ENCODE measurements at regions not wholly inside any gene's neighbourhood (a gene's known extent, or its start where the extent isn't known, plus 50 kb on each side); places are given as distances from the start of the nearest gene placed in this dataset.

- Histone ChIP-seq H3K4me3 (ENCODE audit: insufficient read depth, low read depth, low read length) (no peak overlapping the region), H3K36me3 (replicated peaks; ENCODE audit: control insufficient read depth, insufficient read depth, low read length) (no peaks in the 10 kb centered on the region), H3K27me3 (ENCODE audit: control insufficient read depth, insufficient read depth, low read length) (no peaks in the 10 kb centered on the region)
- DNase-seq, result peak; percentile 66
These were observed 99.0 kb upstream of the RUNX3 start for GRCh38 chr1:25028907-25029599.

DNA sequence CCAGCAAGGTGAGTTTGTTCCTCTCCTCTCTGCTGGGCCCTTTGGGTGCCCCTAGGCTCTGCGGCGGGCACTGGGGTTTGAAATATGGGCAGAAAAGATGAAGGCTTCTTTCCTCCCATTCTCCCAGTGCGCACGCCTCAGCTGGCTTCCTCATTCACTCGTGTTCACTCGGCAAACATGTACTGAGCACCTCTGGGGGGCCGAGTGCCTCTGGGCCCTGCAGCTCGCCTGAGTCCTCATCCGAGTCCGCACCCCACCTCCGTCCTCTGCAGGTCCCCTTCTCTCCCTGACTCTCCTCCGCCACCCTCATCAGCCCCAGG lies 98.5 kb upstream of the RUNX3 start:
- no peaks in the 10 kb centered on the region for H3K27me3 ChIP-seq (ENCODE audit: control insufficient read depth, insufficient read depth, low read length)
- H3K36me3 ChIP-seq (replicated peaks; ENCODE audit: control insufficient read depth, insufficient read depth, low read length), result no peaks in the 10 kb centered on the region
- H3K4me3 ChIP-seq (ENCODE audit: insufficient read depth, low read depth, low read length), result no peak overlapping the region
- no peak for DNase-seq

GRCh38 chr1:25027822-25028586 lies 97.9 kb upstream of the RUNX3 start:
- no peak overlapping the region for H3K4me3 ChIP-seq (ENCODE audit: insufficient read depth, low read depth, low read length)
- DNase-seq, result no peak
- no peaks in the 10 kb centered on the region for H3K36me3 ChIP-seq (replicated peaks; ENCODE audit: control insufficient read depth, insufficient read depth, low read length)
- no peaks in the 10 kb centered on the region for H3K27me3 ChIP-seq (ENCODE audit: control insufficient read depth, insufficient read depth, low read length)

DNA sequence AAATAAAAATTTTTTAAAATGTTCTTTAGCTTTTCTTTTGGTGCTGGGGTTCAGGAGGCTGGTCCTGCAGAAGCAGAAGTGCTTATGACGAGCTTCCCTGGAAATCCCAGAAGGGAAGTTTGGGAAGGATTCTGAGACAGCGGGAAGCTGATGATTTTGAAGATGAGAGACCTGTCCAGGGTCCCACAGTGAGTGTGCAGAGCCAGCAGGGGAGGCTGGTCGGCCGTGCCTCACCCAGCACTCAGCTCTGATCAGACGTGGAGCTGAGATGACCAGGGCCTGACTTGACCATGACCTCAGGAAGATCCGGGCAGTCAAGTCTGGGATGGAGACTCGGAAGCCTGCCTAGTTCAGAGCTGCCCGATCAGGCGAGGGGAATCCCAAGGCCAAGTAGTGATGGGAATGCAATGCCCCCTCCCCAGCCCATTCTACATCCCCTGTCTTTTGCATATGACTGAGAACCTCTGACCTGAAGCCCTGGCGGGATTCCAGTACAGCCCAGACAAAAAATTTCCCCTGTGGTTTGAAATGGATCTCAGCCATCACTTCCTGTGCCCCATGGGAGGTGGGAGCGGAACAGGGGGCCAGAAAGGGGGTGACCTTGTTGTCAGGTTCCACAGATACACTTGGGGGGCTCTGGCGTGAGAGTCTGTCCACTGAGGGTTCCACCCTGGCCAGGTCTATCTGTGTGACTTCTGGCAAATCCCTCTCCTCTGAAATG lies 96.8 kb upstream of the RUNX3 start:
- no peak overlapping the region for H3K4me3 ChIP-seq (ENCODE audit: insufficient read depth, low read depth, low read length)
- H3K27me3 ChIP-seq (ENCODE audit: control insufficient read depth, insufficient read depth, low read length), result no peaks in the 10 kb centered on the region
- peak; percentile 84 for DNase-seq
- no peaks in the 10 kb centered on the region for H3K36me3 ChIP-seq (replicated peaks; ENCODE audit: control insufficient read depth, insufficient read depth, low read length)

GRCh38 chr1:25026304-25026703 lies 96.2 kb upstream of the RUNX3 start:
- Histone ChIP-seq H3K36me3 (replicated peaks; ENCODE audit: control insufficient read depth, insufficient read depth, low read length) (no peaks in the 10 kb centered on the region), H3K27me3 (ENCODE audit: control insufficient read depth, insufficient read depth, low read length) (no peaks in the 10 kb centered on the region)
- no peak for DNase-seq

GRCh38 chr1:25024615-25025350 lies 94.7 kb upstream of the RUNX3 start:
- Histone ChIP-seq H3K36me3 (replicated peaks; ENCODE audit: control insufficient read depth, insufficient read depth, low read length) (no peaks in the 10 kb centered on the region), H3K27me3 (ENCODE audit: control insufficient read depth, insufficient read depth, low read length) (no peaks in the 10 kb centered on the region)
- no peak for DNase-seq

More at GRCh38 chr1:25026304-25026703, 96.2 kb upstream of the RUNX3 start:
- H3K4me3 ChIP-seq (ENCODE audit: insufficient read depth, low read depth, low read length), result no peak overlapping the region

GRCh38 chr1:25023826-25024225 lies 93.8 kb upstream of the RUNX3 start:
- DNase-seq, result no peak
- Histone ChIP-seq H3K4me3 (ENCODE audit: insufficient read depth, low read depth, low read length) (no peak overlapping the region), H3K36me3 (replicated peaks; ENCODE audit: control insufficient read depth, insufficient read depth, low read length) (no peaks in the 10 kb centered on the region), H3K27me3 (ENCODE audit: control insufficient read depth, insufficient read depth, low read length) (no peaks in the 10 kb centered on the region)

More at GRCh38 chr1:25024615-25025350, 94.7 kb upstream of the RUNX3 start:
- no peak overlapping the region for H3K4me3 ChIP-seq (ENCODE audit: insufficient read depth, low read depth, low read length)

GRCh38 chr1:25023190-25023578 lies 93.1 kb upstream of the RUNX3 start:
- no peaks in the 10 kb centered on the region for H3K36me3 ChIP-seq (replicated peaks; ENCODE audit: control insufficient read depth, insufficient read depth, low read length)
- H3K27me3 ChIP-seq (ENCODE audit: control insufficient read depth, insufficient read depth, low read length), result no peaks in the 10 kb centered on the region
- H3K4me3 ChIP-seq (ENCODE audit: insufficient read depth, low read depth, low read length), result no peak overlapping the region

DNA sequence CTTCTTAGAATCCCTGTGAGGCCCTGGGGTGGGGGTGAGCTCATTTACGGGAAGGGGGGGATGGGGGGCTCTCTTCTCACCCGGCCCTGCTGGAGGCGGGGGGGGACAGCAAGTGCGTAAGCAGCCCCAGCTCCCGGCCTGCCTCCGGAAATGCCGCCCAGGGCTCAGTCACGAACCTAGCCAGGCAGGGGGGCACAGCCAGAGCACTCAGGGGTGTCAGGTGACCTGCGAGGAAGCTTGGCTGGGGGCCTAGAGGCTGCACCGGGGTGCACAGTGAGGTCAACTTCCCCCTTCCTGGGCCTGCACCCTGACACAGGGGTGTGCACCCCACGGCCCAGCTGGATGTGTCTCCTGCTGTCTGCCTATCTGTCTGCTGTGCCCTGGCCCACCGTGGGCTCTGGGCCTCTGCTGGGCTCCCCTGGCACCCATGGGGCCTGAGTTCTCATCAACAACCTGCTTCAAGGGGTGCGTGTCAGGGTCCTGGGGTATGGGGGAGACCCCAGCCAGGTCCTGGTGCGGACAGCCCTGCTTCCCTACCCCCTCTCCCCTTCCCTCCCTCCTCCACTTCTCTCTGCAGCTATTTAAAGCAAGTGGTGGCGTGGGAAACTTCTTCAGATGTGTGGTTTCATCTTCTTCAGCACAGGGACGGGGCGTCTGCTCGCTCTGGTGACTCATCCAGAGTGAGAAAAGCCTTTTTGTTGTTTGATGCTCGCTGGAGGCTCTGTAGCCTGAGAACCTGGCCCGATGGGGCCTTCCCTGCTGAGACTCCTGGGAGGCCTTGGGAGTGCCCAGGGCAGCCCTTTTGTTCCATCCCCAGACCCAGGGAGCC lies 92.5 kb upstream of the RUNX3 start:
- no peak overlapping the region for H3K4me3 ChIP-seq (ENCODE audit: insufficient read depth, low read depth, low read length)
- H3K36me3 ChIP-seq (replicated peaks; ENCODE audit: control insufficient read depth, insufficient read depth, low read length), result no peaks in the 10 kb centered on the region
- peak; percentile 71 for DNase-seq
- no peaks in the 10 kb centered on the region for H3K27me3 ChIP-seq (ENCODE audit: control insufficient read depth, insufficient read depth, low read length)

More at GRCh38 chr1:25023190-25023578, 93.1 kb upstream of the RUNX3 start:
- DNase-seq, result no peak

DNA sequence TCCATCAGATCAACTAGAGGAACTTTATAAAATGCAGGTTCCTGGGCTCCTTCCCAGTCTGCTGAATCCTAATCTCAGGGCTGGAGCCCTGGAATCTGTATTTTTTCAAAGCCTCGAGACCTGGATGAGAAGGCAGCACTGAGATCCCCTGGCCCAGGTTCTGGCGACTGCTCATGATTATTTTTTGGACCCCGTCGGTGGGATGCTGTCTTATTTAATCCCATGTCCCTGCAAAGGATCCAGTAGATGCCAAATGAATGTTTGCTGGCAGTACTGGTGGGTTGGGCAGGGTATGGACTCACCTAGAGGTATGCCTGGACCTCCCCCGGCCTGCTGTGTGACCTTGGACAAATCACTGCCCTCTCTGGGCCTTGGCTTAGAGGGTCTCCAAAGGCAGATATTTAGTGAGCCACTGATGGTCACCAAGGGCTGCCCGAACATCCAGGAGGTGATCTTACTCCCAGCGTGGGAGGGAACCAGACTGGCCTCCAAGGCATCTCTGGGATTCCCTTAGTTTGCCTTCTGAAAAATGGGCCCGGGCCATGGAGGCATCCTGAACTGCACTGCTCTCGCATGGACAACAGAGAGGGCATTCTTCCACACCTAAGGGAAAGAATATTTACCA lies 91.6 kb upstream of the RUNX3 start:
- Histone ChIP-seq H3K4me3 (ENCODE audit: insufficient read depth, low read depth, low read length) (no peak overlapping the region), H3K36me3 (replicated peaks; ENCODE audit: control insufficient read depth, insufficient read depth, low read length) (no peaks in the 10 kb centered on the region), H3K27me3 (ENCODE audit: control insufficient read depth, insufficient read depth, low read length) (no peaks in the 10 kb centered on the region)
- DNase-seq, result no peak

- DNase-seq, result no peak
- Histone ChIP-seq H3K4me3 (ENCODE audit: insufficient read depth, low read depth, low read length) (no peak overlapping the region), H3K36me3 (replicated peaks; ENCODE audit: control insufficient read depth, insufficient read depth, low read length) (no peaks in the 10 kb centered on the region), H3K27me3 (ENCODE audit: control insufficient read depth, insufficient read depth, low read length) (no peaks in the 10 kb centered on the region)
These were observed 90.9 kb upstream of the RUNX3 start for GRCh38 chr1:25020851-25021590.

GRCh38 chr1:25020173-25020845 lies 90.2 kb upstream of the RUNX3 start:
- Histone ChIP-seq H3K36me3 (replicated peaks; ENCODE audit: control insufficient read depth, insufficient read depth, low read length) (no peaks in the 10 kb centered on the region), H3K4me3 (ENCODE audit: insufficient read depth, low read depth, low read length) (no peak overlapping the region), H3K27me3 (ENCODE audit: control insufficient read depth, insufficient read depth, low read length) (no peaks in the 10 kb centered on the region)
- no peak for DNase-seq

Data from H7 (cell line).